ENCODE measurements at regions not wholly inside any gene's neighbourhood (a gene's known extent, or its start where the extent isn't known, plus 50 kb on each side); places are given as distances from the start of the nearest gene placed in this dataset.

DNA sequence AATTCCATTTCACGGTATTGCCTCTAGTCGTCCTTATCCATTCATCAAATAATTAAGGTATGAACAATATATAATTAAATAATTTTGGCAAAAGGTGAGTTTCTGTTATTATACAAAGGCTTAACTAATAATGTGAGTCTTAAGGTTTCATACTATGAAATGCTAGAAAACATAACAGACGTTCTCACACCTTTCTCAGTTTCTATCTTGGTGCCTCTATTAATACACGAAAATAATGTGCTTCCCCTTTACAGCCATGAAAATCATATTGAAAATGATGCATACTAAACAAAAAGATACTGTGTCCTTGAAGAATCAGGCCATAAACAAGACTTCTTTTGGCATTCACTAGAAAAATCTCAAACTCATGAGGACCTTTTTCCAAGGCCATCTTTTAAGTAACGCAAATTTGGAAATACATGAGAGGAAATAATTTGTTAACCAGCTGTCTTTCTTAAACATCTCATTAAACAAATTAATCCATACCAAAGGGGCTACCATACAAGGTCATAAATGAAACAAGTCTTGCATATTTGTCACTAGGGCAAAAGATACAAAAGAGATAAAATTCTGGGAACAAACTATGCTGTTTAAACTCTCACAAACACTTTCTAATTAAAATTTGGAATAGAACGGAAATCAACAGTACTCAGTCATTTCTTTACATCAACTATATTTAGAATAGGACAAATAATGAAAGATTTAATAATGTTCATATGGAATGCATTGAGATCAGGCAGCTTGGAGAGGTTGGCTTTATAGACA is 53.9 kb upstream of the CAV2 start:
- H3K4me2 ChIP-seq (ENCODE audit: low read length): no peak overlapping the region
- H3K9me3 ChIP-seq (ENCODE audit: control insufficient read depth, low read length): no peaks in the 10 kb centered on the region
- no peaks in the 10 kb centered on the region for H3K4me1 ChIP-seq
- no peak overlapping the region for H3K27ac ChIP-seq
- H2AFZ ChIP-seq: no peak overlapping the region
- H3K79me2 ChIP-seq: no peaks in the 10 kb centered on the region
- H3K36me3 ChIP-seq (ENCODE audit: control insufficient read depth, insufficient read depth, low read length): no peaks in the 10 kb centered on the region
- no peak overlapping the region for H3K9ac ChIP-seq
- H3K4me3 ChIP-seq (ENCODE audit: low read depth, low read length): no peak overlapping the region
- H3K27me3 ChIP-seq (ENCODE audit: control insufficient read depth, insufficient read depth, low read length): no peaks in the 10 kb centered on the region
- TF ChIP-seq, protein P1, sequence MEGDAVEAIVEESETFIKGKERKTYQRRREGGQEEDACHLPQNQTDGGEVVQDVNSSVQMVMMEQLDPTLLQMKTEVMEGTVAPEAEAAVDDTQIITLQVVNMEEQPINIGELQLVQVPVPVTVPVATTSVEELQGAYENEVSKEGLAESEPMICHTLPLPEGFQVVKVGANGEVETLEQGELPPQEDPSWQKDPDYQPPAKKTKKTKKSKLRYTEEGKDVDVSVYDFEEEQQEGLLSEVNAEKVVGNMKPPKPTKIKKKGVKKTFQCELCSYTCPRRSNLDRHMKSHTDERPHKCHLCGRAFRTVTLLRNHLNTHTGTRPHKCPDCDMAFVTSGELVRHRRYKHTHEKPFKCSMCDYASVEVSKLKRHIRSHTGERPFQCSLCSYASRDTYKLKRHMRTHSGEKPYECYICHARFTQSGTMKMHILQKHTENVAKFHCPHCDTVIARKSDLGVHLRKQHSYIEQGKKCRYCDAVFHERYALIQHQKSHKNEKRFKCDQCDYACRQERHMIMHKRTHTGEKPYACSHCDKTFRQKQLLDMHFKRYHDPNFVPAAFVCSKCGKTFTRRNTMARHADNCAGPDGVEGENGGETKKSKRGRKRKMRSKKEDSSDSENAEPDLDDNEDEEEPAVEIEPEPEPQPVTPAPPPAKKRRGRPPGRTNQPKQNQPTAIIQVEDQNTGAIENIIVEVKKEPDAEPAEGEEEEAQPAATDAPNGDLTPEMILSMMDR (IDR thresholded peaks at IDR 0.05): no peak

DNA sequence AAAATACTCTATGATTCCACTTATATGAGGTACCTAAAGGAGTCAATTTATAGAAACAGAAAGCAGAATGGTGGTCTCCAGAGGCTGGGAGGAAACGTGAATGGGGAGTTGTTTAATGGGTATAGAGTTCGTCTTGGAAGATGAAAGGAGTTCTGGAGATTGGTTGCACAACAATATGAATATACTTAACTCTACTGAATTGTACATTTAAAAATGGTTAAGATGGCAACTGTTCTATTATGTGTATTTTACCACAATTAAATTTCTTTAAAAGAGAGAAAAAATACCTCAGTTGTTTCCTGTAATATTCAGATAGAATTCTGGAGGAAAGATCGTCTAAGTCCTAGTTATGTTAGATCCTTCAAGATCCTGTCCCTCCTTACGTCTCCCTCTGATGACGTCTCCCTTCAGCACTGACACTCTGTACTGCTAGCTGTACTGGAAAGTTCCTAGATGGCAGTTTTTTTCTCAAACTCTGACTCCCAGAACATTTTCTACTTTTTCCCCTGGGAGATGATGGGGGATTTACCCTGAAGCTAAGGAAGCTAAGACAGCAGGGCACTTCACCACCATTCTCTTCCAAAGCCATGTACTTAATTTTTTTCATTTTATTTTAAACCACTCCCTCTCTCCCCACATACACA is 53.2 kb upstream of the CAV2 start:
- TF ChIP-seq, protein P1 (IDR thresholded peaks at IDR 0.05): no peak
- Histone ChIP-seq H3K4me1 (no peaks in the 10 kb centered on the region), H3K27me3 (ENCODE audit: control insufficient read depth, insufficient read depth, low read length) (no peaks in the 10 kb centered on the region), H3K9ac (no peak overlapping the region), H3K27ac (no peak overlapping the region), H3K36me3 (ENCODE audit: control insufficient read depth, insufficient read depth, low read length) (no peaks in the 10 kb centered on the region), H3K79me2 (no peaks in the 10 kb centered on the region), H3K4me3 (ENCODE audit: low read depth, low read length) (no peak overlapping the region), H3K9me3 (ENCODE audit: control insufficient read depth, low read length) (no peaks in the 10 kb centered on the region), H2AFZ (no peak overlapping the region), H3K4me2 (ENCODE audit: low read length) (no peak overlapping the region)

DNA sequence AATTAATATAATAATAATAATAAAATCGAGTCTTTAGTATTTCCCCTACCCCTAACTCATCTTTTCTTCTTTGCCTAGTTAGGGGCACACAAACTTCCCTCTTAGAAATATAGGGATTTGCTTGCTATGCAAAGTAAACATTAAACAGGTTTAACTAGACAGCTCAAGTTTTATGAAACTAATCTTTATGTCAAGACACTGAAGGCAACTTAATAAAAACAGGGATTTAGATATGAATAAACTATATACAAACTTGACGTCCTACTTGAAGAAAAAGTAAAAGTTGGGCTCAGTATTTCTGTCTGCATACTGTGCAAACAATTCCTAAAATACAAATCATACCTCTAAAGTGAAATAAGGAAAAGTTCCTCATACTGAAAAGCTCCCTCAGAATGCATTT is 52.1 kb upstream of the CAV2 start:
- H3K9me3 ChIP-seq (ENCODE audit: control insufficient read depth, low read length): no peaks in the 10 kb centered on the region
- H3K9ac ChIP-seq: no peak overlapping the region
- H3K4me2 ChIP-seq (ENCODE audit: low read length): no peak overlapping the region
- no peak overlapping the region for H2AFZ ChIP-seq
- no peak overlapping the region for H3K4me3 ChIP-seq (ENCODE audit: low read depth, low read length)
- no peaks in the 10 kb centered on the region for H3K27me3 ChIP-seq (ENCODE audit: control insufficient read depth, insufficient read depth, low read length)
- TF ChIP-seq, protein P1 (IDR thresholded peaks at IDR 0.05): no peak
- H3K4me1 ChIP-seq: no peaks in the 10 kb centered on the region
- H3K36me3 ChIP-seq (ENCODE audit: control insufficient read depth, insufficient read depth, low read length): no peaks in the 10 kb centered on the region
- H3K27ac ChIP-seq: no peak overlapping the region
- H3K79me2 ChIP-seq: no peaks in the 10 kb centered on the region

DNA sequence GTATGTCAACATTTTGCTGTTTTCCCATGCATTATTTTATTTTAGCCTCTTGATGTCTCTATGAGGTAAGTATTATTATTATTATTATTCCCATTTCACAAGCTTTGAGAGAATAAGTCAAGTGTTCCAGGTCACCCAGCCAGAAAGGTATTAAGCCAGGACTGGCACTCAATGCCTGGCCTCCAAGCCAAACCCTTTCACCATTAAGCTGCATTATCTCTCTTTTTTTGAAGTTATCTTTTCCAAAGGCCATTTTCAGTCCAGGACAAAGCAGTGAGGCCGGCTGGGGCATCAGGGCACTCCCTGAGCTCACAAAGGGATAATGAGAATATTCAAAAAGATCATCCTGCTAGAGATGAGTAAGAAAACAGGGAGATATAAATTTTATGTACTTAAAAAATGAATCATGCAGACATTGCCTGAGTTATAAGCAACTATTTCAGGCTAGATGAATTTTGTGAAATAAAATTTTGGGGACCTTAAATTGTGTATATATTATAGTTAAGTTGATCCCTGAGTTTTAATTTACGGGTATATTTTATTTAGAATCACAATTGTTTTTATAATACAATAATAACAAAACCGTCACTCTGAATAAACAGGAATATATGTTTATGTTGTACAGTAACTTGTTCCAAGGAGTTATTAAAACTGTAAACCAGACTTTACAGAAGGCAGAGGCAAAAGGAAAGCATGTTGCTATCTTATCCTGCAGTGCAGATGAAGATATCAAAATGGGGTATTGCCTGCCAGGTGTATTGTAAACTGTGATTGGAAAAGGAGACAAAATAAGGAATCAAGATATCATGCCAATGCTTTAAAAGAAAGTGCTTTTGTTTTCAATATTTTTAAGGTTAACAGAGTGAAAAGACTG is 51.3 kb upstream of the CAV2 start:
- H3K79me2 ChIP-seq: no peaks in the 10 kb centered on the region
- H3K36me3 ChIP-seq (ENCODE audit: control insufficient read depth, insufficient read depth, low read length): no peaks in the 10 kb centered on the region
- no peak overlapping the region for H3K9ac ChIP-seq
- H2AFZ ChIP-seq: no peak overlapping the region
- TF ChIP-seq, protein P1 (IDR thresholded peaks at IDR 0.05): no peak
- no peaks in the 10 kb centered on the region for H3K4me1 ChIP-seq
- no peaks in the 10 kb centered on the region for H3K9me3 ChIP-seq (ENCODE audit: control insufficient read depth, low read length)
- H3K27ac ChIP-seq: no peak overlapping the region
- H3K4me2 ChIP-seq (ENCODE audit: low read length): no peak overlapping the region
- no peak overlapping the region for H3K4me3 ChIP-seq (ENCODE audit: low read depth, low read length)
- H3K27me3 ChIP-seq (ENCODE audit: control insufficient read depth, insufficient read depth, low read length): no peaks in the 10 kb centered on the region
